ENCODE measurements at regions not wholly inside any gene's neighbourhood (a gene's known extent, or its start where the extent isn't known, plus 50 kb on each side); places are given as distances from the start of the nearest gene placed in this dataset.

DNA sequence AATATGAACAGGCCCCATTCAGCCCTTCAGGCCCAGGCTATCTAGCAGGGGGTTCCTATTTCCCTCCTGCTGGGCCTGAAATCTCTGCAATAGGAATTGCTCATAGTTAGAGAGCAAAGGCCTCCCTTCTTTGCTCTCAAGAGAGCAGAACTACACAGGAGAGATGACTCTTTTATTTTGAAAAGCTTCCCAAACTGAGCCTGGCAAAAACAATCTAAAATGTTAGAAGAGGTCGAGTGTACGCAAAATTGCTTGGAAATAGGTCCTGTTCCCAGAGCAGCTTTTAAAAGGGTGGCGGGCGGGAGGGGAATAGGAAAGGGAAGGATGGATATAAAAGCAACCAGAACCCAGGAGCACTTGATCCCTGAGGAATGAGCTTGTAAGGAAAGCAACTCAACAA, 68.4 kb upstream of the APCDD1 start:
- Mint-ChIP-seq H3K27me3 (ENCODE audit: low read depth) (peaks cover 4% of the 10 kb centered on the region), H3K4me1 (peaks cover 11% of the 10 kb centered on the region), H3K36me3 (ENCODE audit: low read depth) (no peaks in the 10 kb centered on the region), H3K4me3 (no peak overlapping the region), H3K9me3 (peaks cover 2% of the 10 kb centered on the region), H3K27ac (no peak overlapping the region)
- TF ChIP-seq, protein P1, sequence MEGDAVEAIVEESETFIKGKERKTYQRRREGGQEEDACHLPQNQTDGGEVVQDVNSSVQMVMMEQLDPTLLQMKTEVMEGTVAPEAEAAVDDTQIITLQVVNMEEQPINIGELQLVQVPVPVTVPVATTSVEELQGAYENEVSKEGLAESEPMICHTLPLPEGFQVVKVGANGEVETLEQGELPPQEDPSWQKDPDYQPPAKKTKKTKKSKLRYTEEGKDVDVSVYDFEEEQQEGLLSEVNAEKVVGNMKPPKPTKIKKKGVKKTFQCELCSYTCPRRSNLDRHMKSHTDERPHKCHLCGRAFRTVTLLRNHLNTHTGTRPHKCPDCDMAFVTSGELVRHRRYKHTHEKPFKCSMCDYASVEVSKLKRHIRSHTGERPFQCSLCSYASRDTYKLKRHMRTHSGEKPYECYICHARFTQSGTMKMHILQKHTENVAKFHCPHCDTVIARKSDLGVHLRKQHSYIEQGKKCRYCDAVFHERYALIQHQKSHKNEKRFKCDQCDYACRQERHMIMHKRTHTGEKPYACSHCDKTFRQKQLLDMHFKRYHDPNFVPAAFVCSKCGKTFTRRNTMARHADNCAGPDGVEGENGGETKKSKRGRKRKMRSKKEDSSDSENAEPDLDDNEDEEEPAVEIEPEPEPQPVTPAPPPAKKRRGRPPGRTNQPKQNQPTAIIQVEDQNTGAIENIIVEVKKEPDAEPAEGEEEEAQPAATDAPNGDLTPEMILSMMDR (IDR thresholded peaks at IDR 0.05; ENCODE audit: unreplicated experiment in 3 of 3), result no peak

DNA sequence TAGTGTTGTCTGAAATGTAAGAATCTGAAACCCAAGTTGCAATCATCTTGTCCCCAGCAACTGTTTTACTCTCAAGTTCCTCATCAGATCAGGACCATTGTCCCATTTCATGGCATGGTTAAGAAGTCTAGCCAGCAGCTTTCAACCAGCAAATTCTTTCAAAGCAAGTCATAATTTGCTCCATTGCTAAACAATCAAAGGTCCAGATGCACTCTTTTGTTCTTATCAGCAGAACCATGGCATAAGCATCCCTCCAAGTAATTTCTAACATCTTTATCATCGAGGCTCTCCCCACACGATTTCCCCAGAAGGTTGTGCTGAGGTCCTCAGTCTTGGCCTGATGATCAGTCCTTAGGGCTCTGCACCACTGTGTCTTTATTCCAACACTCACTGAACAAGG, 67.5 kb upstream of the APCDD1 start:
- H3K27ac Mint-ChIP-seq, result no peak overlapping the region
- no peaks in the 10 kb centered on the region for H3K36me3 Mint-ChIP-seq (ENCODE audit: low read depth)
- TF ChIP-seq, protein P1 (IDR thresholded peaks at IDR 0.05; ENCODE audit: unreplicated experiment in 3 of 3), result no peak
- H3K27me3 Mint-ChIP-seq (ENCODE audit: low read depth), result peaks cover 4% of the 10 kb centered on the region
- peaks cover 8% of the 10 kb centered on the region for H3K9me3 Mint-ChIP-seq
- H3K4me1 Mint-ChIP-seq, result peaks cover 11% of the 10 kb centered on the region
- H3K4me3 Mint-ChIP-seq, result no peak overlapping the region

DNA sequence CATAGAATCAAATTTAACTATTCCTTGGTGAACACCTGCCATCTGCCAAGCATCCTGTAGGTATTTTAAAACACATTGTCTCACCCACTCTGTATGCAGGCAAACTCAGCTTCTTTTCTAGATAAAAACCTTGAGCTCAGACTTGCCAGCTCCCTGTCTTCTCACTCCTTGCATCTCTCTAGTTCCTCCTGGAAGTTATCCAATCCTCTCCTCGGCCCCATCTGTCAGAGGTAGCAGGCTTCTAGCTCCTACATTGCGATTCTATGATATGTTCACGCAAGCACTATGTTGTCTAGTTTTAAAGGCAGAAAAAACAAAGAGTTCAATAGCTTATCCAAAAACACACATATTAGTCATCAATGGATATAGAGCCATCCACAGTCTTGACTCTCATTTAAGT, 67.0 kb upstream of the APCDD1 start:
- H3K36me3 Mint-ChIP-seq (ENCODE audit: low read depth), result no peaks in the 10 kb centered on the region
- H3K4me3 Mint-ChIP-seq, result no peak overlapping the region
- H3K27ac Mint-ChIP-seq, result peak overlapping the region in 1 of 3 experiments; percentile 2
- TF ChIP-seq, protein P1 (IDR thresholded peaks at IDR 0.05; ENCODE audit: unreplicated experiment in 3 of 3), result no peak
- peaks cover 10% of the 10 kb centered on the region for H3K9me3 Mint-ChIP-seq
- peaks cover 11% of the 10 kb centered on the region for H3K4me1 Mint-ChIP-seq
- peaks cover 4% of the 10 kb centered on the region for H3K27me3 Mint-ChIP-seq (ENCODE audit: low read depth)

DNA sequence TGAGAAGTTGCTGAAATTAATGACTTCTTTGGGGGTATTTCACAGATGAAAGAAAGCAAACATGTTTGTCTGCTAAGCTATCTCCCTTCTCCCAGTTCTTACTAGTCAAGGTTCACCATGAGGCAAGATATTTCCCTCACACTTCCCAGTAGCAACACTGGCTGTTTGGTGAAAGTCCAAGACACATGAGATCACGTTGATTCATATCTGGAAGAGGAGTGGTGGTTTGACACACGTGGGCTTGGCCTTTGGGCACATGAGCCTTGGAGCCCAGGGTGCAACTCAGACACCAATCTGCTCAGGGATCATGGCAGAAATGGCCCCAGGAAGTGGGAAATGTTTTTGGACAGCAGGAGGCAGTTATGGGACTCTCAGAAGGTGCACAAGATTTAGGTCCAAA, 66.1 kb upstream of the APCDD1 start:
- Mint-ChIP-seq H3K36me3 (ENCODE audit: low read depth) (no peaks in the 10 kb centered on the region), H3K27ac (no peak overlapping the region), H3K9me3 (peaks cover 14% of the 10 kb centered on the region), H3K4me1 (peaks cover 11% of the 10 kb centered on the region), H3K27me3 (ENCODE audit: low read depth) (peaks cover 4% of the 10 kb centered on the region), H3K4me3 (no peak overlapping the region)
- TF ChIP-seq, protein P1 (IDR thresholded peaks at IDR 0.05; ENCODE audit: unreplicated experiment in 3 of 3), result no peak

DNA sequence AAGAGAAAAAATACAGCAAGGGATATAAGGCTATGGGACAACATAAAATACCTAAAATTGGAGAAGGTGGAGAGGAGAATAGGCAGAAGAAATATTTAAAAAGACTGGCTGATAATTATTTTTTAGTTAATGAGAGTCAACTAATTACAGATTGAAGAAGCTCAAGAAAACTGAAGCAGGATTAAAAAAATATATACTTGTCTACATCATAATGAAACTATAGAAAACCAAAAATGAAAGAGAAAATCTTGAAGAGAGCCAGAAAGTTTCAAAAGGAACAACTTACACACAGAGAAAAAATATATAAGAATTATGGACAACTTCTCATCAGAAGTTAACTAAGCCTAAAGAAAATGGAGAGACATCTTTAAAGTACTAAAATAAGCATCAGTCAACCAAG, 62.9 kb upstream of the APCDD1 start:
- H3K36me3 Mint-ChIP-seq (ENCODE audit: low read depth), result no peaks in the 10 kb centered on the region
- H3K27ac Mint-ChIP-seq, result no peak overlapping the region
- H3K9me3 Mint-ChIP-seq, result peaks cover 14% of the 10 kb centered on the region
- peaks cover 18% of the 10 kb centered on the region for H3K4me1 Mint-ChIP-seq
- peaks cover 4% of the 10 kb centered on the region for H3K27me3 Mint-ChIP-seq (ENCODE audit: low read depth)
- no peak overlapping the region for H3K4me3 Mint-ChIP-seq
- TF ChIP-seq, protein P1 (IDR thresholded peaks at IDR 0.05; ENCODE audit: unreplicated experiment in 3 of 3), result no peak

DNA sequence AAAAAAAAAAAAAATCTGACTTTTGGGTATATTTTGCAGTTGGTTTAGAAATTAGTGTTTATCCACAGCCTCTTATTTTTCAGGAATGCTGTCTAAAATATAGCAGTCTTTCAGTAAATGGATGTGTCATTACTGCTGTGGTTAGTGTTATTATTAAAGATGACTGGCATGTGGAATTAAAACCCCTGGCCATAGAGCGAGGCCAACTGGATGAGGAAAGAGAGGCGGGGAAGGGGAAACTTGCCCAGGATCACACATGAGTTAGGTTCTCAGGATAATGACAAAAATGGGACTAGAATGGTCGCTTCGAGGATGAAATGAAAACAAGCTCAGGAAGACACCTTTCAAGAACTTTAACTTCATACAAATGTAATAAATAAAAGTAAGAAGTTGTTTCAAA, 57.4 kb upstream of the APCDD1 start:
- no peak overlapping the region for H3K4me3 Mint-ChIP-seq
- peaks cover 8% of the 10 kb centered on the region for H3K9me3 Mint-ChIP-seq
- no peak overlapping the region for H3K27ac Mint-ChIP-seq
- H3K27me3 Mint-ChIP-seq (ENCODE audit: low read depth), result no peaks in the 10 kb centered on the region
- H3K36me3 Mint-ChIP-seq (ENCODE audit: low read depth), result no peaks in the 10 kb centered on the region
- H3K4me1 Mint-ChIP-seq, result peaks cover 35% of the 10 kb centered on the region
- TF ChIP-seq, protein P1 (IDR thresholded peaks at IDR 0.05; ENCODE audit: unreplicated experiment in 3 of 3), result no peak

All from nephron (organoid).